GM18907 (cell line): ENCODE measurements at regions not wholly inside any gene's neighbourhood (a gene's known extent, or its start where the extent isn't known, plus 50 kb on each side); places are given as distances from the start of the nearest gene placed in this dataset.
"Not testable (repeated sequence)": the region's sequence is repeated elsewhere in the genome, so short reads cannot be mapped to it uniquely, and the experiment has no call there.

Experiments
- ATAC-seq: cut with Tn5 transposase; IDR thresholded peaks from one replicate; pipeline ENCODE4 v1.9.1; 2021; ENCODE audit warnings: mild to moderate bottlenecking, moderate library complexity; ENCODE audit not compliant: unreplicated experiment

DNA sequence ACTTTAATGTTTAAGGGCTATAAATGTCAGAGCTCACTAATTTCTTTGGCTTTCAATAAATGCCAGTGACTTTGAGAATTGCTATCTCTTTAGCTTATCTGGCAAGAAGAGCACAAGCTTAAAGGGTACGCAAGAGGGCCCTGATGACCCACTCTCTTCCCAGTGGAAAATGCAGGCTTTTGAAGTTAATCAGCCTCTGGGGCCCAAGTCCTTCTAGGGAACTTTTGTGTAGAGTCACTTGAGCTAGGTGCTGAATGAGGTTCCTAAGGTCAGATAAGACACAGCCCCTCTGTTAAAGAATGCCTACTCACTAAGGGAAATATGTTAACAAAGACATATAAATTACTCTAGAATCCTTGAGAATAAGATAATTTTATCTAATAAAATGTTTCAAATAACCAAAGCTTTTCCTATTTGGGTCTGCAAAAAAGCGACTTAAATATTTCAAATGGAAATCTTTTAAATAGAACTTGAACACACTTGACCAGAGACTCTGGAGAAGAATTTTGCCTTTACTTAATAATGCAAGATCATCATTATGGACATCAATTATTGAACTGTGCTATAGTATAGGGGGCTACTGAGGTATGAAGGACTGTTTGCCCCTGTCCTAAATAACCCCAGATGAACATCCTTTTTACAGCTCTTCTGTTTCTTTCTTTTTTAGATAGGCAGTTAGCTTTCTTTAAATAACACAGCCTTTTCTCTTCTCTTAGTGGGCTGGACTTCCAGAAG, 430.1 kb downstream of the GBA3 start:
- ATAC-seq = no peak

DNA sequence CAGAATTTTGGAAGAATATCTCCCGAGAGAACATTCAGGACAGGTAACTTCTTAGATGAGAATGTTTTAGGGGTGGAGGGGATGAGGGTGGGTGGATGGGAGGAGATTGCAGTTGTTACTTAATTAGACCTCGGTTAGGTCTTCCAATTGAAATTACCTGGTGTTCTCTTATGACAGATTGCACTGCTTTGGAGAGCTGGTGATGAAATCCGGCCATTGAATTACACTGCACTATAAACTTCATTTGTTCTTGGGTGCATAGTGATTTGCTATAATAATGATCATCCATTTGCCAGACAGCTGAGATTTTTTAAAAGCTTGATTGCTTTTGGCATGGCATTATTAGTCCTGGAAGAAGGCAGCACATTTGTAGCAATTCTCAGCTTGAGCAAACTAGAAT, 427.6 kb downstream of the GBA3 start:
- no peak for ATAC-seq

DNA sequence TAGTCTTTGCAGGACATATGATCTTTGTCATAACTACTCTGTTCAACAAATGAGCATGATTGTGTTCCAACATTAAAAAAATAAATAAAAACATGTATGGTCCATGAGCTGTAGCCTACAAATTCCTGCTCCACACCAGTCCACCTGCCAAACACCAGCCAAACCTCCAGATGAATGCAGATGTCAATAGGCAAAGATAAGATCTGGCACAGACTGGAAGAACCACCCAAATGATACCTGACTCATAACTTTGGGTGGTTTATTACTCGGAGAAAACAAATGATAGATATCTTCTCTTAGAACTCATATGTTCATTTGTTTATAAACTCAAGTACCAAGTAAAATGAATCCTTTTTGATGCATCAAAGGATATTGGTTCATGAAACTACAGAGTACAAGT, 425.1 kb downstream of the GBA3 start:
- no peak for ATAC-seq

DNA sequence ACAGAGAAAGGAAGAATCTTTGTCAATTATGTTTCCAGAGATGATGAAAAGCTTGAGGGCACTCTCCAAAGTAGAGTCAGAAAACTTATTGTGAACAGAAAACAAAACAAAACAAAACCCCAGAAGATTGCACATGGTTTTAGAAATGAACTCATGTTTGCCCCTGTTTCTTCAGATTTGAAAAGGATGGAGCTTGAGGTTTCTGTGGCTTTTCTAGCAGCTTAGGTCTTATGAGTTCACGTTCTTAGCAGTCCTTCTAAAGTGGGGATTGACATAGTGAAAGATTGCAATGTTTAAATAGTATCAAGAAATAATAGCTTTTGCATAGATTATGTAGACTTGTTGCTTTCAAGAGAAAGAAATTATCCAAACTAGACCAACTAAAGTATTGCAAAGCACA, 421.8 kb downstream of the GBA3 start:
- no peak for ATAC-seq

DNA sequence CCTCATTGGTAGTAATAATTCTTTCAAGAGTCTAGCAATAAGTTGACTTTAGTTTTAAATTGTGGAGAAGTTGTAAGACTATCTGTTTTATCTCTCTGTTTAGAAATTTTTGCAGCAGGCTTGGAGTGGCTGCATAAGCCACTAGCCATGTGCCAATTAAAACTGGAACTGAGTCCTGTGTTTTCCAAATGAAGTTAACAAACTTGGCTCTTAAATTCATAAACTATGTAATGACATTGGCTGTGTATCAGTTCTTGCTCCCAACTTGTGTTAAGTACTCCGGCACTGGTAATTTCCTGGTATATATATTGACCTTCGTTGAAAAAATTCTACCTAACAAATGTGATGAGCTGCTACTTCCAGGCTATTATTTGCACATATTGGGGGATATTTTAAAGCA, 420.4 kb downstream of the GBA3 start:
- ATAC-seq = no peak

DNA sequence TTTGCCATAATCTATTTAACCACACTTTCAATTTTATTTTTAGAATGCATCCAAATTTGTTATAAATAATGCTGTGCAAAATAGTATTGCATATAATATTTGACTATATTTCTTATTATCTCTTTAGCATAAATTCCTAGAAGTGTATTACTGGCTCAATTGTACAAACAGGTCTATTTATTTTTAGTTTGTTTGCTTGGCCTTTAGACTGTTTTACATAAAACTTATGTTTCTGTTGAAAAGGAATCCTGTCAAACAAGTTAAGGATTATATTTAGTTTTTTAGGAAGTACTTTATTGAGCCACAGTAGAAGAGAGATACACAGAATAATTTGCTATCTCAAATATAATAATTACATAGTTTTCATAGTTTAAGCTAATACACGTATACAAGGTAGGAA, 413.8 kb downstream of the GBA3 start:
- ATAC-seq = no peak

DNA sequence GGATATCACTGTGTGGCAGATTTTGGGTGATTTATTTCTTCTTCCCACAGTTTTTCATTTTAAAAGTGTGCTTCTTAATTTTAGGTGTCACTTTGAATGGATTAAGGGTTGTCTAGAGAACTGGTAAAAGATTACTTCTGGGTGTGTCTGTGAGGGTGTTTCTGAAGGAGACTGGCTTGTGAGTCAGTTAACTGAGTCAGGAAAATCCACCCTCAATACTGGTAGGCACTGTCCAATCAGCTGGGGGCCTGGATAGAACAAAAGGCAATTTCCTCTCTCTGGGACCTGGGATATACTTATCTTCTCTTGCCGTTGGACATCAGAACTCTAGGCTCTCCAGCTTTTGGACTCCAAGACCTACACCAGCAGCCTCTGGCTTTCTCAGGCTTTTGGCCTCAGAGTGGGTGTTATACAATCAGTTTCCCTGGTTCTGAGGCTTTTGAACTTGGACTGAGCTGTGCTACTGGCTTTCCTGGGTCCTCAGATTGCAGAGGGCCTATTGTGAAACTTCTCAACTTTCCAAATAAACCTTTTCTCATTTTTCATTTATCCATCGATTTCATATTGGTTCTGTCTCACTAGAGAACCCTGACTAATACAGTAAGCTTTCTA, 413.1 kb downstream of the GBA3 start:
- ATAC-seq = no peak

DNA sequence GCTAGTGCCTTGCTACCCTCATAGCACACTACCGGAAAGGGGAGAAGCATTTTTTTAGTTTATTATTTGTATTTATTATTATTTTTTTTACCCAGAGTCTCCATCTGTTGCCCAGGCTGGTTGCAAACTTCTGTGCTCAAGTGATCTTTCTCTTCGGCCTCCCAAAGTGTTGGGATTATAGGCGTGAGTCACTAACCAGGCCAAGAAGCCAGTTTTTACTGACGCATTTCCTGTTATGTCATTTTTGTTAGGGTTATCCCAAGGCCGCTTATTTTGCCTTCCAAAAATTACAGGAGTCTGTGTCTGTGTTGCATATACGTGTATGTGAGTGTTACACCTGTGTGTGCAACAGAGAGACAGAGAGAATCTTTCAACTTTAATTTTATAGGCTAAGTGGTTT, 404.5 kb downstream of the GBA3 start:
- no peak for ATAC-seq

DNA sequence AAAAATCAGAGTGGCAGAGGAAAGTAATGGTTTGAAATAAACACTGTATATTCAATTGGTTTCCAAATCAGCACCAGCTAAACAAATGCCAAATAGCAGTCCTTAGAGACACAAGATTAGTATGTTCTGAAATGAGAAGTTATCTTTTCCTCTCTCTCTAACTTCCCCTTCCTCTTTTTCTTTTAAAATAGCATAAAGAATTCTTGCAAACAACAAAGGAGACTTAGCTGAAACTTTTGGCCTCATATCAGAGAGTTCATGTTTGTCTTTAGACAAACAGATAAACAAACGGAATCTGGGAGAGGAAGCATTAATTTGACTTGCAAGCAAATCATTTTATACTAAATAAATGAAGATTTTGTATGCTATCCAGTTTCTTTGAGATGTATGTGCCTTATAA, 399.0 kb downstream of the GBA3 start:
- no peak for ATAC-seq

DNA sequence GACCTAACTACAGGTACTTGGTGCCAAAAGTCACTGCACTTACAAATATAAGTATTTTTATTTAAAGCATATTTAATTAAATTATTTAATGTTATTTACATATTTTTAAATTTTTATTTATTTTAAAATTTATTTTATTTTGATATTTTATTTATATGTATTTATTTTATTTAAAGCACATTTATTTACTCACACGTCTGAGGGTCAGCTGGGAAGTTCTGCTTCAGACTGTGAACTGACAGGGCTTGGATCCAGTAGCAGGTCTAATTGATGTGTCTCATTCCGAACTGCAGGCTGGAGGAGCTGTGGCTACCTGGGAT, 392.5 kb downstream of the GBA3 start:
- no peak for ATAC-seq

DNA sequence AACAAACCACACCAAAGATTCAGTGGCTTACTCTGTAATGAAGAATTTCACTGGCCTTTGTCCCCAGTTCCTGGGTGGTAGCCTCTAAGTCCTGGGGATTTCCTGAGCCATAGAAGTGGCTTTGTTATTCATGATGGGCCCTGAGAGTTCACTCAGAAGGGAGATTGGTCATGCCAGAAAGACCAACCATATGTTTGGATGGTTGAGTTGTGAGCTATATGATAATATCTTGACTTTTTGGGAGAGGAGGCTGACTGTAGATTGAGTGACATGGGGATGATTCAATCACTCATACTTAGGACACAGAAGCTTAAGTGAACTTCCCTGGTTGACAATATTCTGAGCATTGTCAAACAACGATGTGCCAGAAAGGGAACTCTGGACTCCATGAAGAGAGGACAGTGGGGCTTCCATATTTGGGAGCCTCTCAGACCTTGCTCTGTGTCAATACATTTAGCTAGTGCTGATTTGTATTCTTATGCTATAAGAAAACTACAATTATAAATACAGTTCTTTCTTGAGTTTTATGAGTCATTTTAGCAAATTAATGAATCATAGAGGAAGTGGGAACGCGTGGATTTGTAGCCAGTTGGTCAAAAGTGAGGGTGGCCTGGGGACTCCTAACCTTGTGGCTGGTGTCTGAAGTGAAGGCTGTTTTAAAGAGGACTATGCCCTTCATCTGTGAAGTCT, 392.0 kb downstream of the GBA3 start:
- peak; percentile 88 for ATAC-seq

DNA sequence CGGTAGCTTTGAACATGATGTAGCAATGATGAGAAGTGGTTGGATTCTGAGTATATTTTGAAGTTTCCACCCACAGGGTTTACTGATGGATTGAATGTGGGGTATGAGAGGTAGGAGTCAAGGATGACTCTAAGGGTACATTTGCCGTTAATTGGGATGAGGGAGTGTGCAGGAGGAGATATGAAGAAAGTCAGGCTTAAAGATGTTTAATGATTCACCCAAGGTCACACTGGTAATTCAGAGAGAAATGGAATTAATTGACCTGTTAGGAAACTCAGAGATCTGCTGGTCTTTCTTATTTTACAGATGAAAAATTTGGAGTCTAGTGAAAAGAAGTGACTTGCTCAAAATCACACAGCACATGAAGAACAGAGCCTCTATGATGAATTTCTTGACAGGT, 390.7 kb downstream of the GBA3 start:
- ATAC-seq = no peak

DNA sequence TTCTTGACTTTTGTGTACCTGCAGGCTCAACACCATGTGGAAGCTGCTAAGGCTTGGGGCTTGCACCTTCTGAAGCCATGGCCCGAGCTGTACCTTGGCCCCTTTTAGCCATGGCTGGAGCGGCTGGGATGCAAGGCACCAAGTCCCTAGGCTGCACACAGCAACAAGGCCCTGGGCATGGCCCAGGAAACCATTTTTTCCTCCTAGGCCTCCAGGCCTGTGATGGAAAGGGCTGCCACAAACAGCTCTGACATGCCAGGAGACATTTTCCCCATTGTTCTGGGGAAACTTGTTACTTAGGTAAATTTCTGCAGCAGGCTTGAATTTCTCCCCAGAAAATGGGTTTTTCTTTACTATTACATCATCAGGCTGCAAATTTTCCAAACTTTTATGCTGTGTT, 387.4 kb downstream of the GBA3 start:
- ATAC-seq = not testable (repeated sequence)

DNA sequence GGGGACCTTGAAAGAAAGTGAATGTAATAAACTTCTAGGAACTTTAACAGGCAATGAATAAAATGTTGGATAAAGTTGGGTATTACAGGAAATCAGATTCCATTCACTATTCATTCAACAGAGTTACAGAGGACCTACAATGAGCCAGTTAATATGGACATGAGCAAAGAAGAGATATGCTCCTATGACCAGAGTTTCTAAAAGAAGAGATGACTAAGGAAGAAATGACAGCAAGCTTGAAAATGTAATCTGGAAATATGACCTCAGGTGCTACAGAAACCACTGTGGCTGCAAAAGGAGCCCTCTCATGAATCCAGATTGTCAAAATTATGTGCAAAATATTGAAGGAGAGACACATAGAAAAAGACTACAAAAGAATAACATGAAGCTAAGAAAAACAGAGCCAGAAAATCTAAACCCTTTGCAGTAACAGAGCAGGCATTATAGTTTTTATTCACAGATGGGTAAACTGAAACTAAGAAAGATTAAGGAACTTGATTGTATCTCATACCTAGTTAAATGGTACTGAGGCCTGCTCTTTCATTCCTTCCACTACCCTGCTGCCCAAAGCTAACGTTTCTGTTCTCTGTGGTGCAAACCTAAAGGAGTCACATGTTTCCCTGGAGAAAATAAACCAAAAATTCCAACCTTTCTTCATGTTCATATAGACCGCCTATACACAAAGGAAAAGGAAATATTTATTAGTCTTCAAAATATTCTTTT, 378.3 kb downstream of the GBA3 start:
- ATAC-seq = no peak

DNA sequence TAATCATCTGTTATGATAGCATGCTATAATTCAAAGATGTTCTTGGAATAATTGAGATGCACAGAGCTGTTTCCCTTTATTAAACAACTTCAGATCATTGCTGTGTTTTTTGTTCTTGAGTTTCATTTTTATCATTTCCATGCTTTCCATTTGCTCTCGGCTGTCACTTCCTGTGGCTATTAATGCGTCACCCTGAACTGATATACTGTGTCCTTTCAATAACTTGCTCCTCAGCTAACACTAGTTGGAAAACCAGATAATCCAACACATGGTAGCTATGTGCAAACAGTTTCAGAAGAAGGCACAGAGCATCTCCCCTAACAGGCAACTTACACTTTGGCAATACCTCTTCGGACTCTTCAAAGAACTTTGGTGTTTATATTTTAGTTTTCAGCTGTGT, 376.0 kb downstream of the GBA3 start:
- ATAC-seq = no peak

DNA sequence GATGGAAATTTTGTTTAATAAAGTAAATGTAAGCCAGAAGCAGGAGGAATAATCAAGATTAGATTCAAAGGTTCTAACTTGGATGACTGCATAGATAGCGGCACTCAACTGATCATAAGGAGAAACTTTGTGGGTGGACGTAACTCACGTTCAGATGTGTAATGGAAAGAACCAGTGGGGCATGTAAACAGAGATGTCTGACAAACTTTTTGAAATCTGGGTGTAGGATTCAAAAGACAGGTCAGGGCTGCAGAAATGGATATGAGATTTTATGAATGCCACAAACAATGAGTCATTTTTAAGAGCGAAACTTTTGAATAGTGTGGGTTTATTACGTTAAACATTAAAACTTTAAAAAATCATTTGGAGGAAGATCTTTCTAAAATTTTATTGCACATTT, 375.6 kb downstream of the GBA3 start:
- no peak for ATAC-seq

DNA sequence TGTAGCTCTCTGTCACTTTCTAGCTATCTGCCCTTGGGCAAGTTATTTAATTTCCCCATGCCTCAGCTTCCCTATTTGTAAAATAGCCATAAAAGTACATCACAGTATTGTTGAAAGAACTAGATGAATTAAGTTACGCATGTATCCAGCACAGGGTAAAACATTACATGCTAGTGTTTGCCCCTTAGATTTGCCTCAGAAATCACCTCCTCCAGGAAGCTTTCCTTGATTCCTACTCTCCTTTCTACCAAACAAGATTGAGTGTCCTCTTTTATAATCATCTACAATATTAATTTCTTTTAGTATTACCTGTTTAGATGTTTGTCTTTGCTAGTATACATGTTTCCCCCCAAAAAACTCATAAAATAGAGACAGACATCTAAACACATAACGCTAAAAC, 369.5 kb downstream of the GBA3 start:
- no peak for ATAC-seq

DNA sequence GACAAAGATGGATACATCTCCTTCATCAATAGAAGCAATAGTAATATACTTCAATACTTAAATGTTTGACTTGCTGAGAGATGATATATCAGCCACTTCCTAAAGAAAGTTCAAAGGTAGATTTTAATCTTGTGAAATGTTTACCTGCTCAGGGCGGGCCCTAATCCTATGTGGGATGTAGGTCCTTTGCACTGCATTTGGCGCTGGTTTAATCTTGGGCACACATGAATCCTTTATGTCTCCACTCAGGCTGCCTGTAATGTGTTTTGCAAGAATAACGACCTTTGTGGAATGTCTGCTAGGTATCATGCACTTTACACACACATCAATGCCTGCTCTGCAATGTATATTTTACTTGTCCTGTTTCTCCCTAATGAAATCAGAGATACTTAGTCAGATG, 368.7 kb downstream of the GBA3 start:
- ATAC-seq = no peak

DNA sequence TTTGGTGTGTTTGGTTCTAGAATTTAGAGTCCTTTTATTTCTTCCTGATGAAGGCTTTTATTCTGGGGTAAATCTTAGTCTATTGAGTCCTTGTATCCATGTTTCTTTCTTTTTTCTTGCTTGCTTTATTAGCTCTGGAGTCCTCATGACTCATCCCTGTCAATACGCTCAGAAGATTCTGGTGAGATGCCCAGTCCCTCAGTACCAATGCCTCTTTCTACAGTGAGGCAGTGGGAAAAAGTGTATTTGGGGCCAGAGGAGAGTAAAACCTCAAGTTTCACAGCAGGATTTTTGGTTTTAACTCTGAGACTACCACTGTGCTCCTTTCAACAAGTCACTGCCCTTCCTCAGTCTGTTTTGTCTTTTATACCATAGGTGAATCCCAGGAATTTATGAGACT, 368.0 kb downstream of the GBA3 start:
- no peak for ATAC-seq

DNA sequence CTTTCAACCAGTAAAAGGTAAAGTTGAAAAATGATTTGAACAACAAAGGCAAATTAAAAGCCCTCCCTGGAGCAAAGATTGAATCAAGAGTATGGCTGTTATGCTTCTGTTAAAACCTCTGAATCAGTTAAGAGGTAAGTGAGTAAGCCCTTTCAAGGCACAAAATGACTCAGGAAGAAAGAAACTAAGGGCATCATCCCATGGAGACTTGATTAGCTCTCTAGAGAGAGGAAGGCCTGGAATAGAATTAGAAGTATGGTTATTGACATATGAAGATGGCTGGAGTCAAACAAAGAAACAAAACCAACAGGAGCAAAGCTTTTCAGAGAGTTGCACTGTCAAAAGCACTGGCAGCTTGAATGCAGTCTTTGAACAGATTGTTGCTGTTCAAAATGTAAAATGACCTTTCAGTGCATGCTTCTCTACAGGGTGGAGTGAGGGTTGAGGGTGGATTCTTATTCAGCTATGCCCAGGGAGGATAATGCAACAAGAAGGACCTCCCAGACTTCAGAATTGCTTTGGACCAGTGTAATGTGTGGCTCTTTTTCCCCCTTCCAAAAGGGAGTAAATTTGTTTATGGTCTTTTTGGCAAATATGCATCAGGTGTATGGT, 365.5 kb downstream of the GBA3 start:
- no peak for ATAC-seq

DNA sequence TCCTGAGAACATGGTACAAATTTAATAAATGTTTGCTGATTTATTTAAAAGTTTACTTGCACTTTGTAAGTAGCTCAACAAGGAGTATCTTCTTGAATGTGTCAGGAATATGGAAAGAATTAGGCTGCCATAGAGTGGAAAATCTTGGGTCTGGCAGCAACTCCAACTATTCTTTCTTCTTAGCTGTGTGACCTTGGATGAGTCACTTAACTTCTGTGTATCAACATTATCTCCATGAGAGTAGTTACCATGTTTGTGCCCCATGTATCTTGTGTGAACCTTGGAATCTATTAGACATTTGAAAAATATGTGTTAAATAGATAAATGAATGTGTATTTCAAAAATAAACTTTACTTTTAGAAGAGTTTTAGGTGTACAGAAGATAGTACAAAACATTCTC, 348.8 kb downstream of the GBA3 start:
- no peak for ATAC-seq

DNA sequence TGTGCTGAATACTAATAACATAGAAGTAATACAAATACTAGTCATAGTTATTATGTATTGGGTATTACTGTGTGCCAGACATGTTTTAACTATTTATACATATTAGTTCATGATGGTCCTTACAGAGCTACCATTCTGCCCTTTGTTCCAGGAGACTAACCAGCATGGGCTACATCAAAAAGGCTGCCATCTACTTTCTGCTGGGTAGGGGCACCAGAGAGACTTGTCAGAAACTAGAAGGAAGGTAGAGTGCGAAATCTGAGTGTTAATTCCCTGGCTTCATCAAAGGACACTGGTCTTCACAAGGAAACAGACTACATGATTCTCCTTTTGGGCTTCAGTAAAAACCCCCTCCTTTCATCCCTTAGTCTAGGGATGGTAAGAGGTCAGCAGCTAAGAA, 347.8 kb downstream of the GBA3 start:
- ATAC-seq = no peak
